Activated naive CD8-positive, alpha-beta T cell treated with anti-CD3 and anti-CD28 coated beads, Interleukin-2, amount 50 U/mL, for 24 hours (primary cell): ENCODE measurements at regions not wholly inside any gene's neighbourhood (a gene's known extent, or its start where the extent isn't known, plus 50 kb on each side); places are given as distances from the start of the nearest gene placed in this dataset.

Source experiments
- ATAC-seq: fragments of 150-1000 bp; cut with Tn5 transposase; one replicate; pipeline ENCODE4 v1.10.0; 2021
- DNase-seq: peaks from one replicate; pipeline ENCODE4 v3.0.0; 2021
- H3K27ac Mint-ChIP-seq: one replicate; pipeline ENCODE4 v1.8.0; 2021; ENCODE audit warnings: mild to moderate bottlenecking, mixed read lengths
- H3K27me3 Mint-ChIP-seq: one replicate; pipeline ENCODE4 v1.8.0; 2021; ENCODE audit warnings: mixed read lengths
- H3K36me3 Mint-ChIP-seq: one replicate; pipeline ENCODE4 v1.8.0; 2021; ENCODE audit warnings: low read depth, mixed read lengths
- H3K4me1 Mint-ChIP-seq: one replicate; pipeline ENCODE4 v1.8.0; 2021; ENCODE audit warnings: mixed read lengths
- H3K4me3 Mint-ChIP-seq: one replicate; pipeline ENCODE4 v1.8.0; 2021; ENCODE audit warnings: mild to moderate bottlenecking, moderate library complexity, mixed read lengths
- H3K9me3 Mint-ChIP-seq: one replicate; pipeline ENCODE4 v1.8.0; 2021; ENCODE audit warnings: mixed read lengths

GRCh38 chr11:69545976-69546617, 64.6 kb downstream of the LINC01488 start:
- peak; percentile 9 for ATAC-seq
- Mint-ChIP-seq H3K27ac (no peak overlapping the region), H3K27me3 (peaks cover 29% of the 10 kb centered on the region), H3K36me3 (peaks cover 11% of the 10 kb centered on the region), H3K4me1 (peaks cover 21% of the 10 kb centered on the region), H3K4me3 (no peak overlapping the region), H3K9me3 (peaks cover 18% of the 10 kb centered on the region)
- DNase-seq, result no peak

GRCh38 chr11:69546735-69547370, 65.4 kb downstream of the LINC01488 start:
- peaks cover 23% of the 10 kb centered on the region for H3K9me3 Mint-ChIP-seq
- peak overlapping the region; percentile 42 for H3K27ac Mint-ChIP-seq
- H3K4me1 Mint-ChIP-seq, result peaks cover 21% of the 10 kb centered on the region
- H3K4me3 Mint-ChIP-seq, result peak overlapping the region; percentile 60
- H3K27me3 Mint-ChIP-seq, result peaks cover 29% of the 10 kb centered on the region
- H3K36me3 Mint-ChIP-seq, result peaks cover 12% of the 10 kb centered on the region
- DNase-seq (peak; percentile 45), ATAC-seq (peak; percentile 86)

- Mint-ChIP-seq H3K4me3 (no peak overlapping the region), H3K4me1 (peaks cover 19% of the 10 kb centered on the region), H3K27ac (no peak overlapping the region), H3K36me3 (peaks cover 12% of the 10 kb centered on the region), H3K27me3 (peaks cover 15% of the 10 kb centered on the region), H3K9me3 (peaks cover 27% of the 10 kb centered on the region)
- no peak for ATAC-seq
- DNase-seq, result no peak
Measured at GRCh38 chr11:69550846-69551245, 69.4 kb downstream of the LINC01488 start.

GRCh38 chr11:69551963-69552362, 70.5 kb downstream of the LINC01488 start:
- Mint-ChIP-seq H3K36me3 (peaks cover 12% of the 10 kb centered on the region), H3K9me3 (peaks cover 27% of the 10 kb centered on the region), H3K27ac (no peak overlapping the region), H3K27me3 (peaks cover 15% of the 10 kb centered on the region), H3K4me3 (no peak overlapping the region), H3K4me1 (peaks cover 11% of the 10 kb centered on the region)
- no peak for ATAC-seq
- DNase-seq, result no peak

- no peak for DNase-seq
- peaks cover 12% of the 10 kb centered on the region for H3K36me3 Mint-ChIP-seq
- H3K9me3 Mint-ChIP-seq, result peaks cover 27% of the 10 kb centered on the region
- H3K27ac Mint-ChIP-seq, result no peak overlapping the region
- ATAC-seq, result no peak
- peaks cover 4% of the 10 kb centered on the region for H3K4me1 Mint-ChIP-seq
- H3K27me3 Mint-ChIP-seq, result peaks cover 16% of the 10 kb centered on the region
- H3K4me3 Mint-ChIP-seq, result no peak overlapping the region
Measured at GRCh38 chr11:69552951-69553350, 71.5 kb downstream of the LINC01488 start.

GRCh38 chr11:69553416-69554357, 72.2 kb downstream of the LINC01488 start:
- H3K9me3 Mint-ChIP-seq, result peaks cover 24% of the 10 kb centered on the region

GRCh38 chr11:69554849-69555248, 73.4 kb downstream of the LINC01488 start:
- Mint-ChIP-seq H3K4me3 (no peak overlapping the region), H3K4me1 (peaks cover 21% of the 10 kb centered on the region), H3K27me3 (peaks cover 10% of the 10 kb centered on the region), H3K27ac (no peak overlapping the region), H3K36me3 (peaks cover 5% of the 10 kb centered on the region), H3K9me3 (peaks cover 13% of the 10 kb centered on the region)
- ATAC-seq, result no peak
- DNase-seq, result no peak

More at GRCh38 chr11:69553416-69554357, 72.2 kb downstream of the LINC01488 start:
- ATAC-seq (no peak), DNase-seq (no peak)
- Mint-ChIP-seq H3K27me3 (peaks cover 11% of the 10 kb centered on the region), H3K27ac (no peak overlapping the region), H3K4me3 (no peak overlapping the region), H3K4me1 (peaks cover 11% of the 10 kb centered on the region), H3K36me3 (peaks cover 11% of the 10 kb centered on the region)

GRCh38 chr11:69557266-69557665, 75.8 kb downstream of the LINC01488 start:
- peaks cover 21% of the 10 kb centered on the region for H3K4me1 Mint-ChIP-seq
- no peak overlapping the region for H3K27ac Mint-ChIP-seq
- H3K9me3 Mint-ChIP-seq, result peaks cover 9% of the 10 kb centered on the region
- DNase-seq, result no peak
- peaks cover 2% of the 10 kb centered on the region for H3K36me3 Mint-ChIP-seq
- H3K4me3 Mint-ChIP-seq, result no peak overlapping the region
- H3K27me3 Mint-ChIP-seq, result peaks cover 26% of the 10 kb centered on the region
- no peak for ATAC-seq

- no peak for DNase-seq
- peak; percentile 71 for ATAC-seq
- Mint-ChIP-seq H3K4me3 (peak overlapping the region; percentile 12), H3K4me1 (peaks cover 21% of the 10 kb centered on the region), H3K9me3 (peaks cover 13% of the 10 kb centered on the region), H3K27me3 (peaks cover 29% of the 10 kb centered on the region), H3K36me3 (peaks cover 2% of the 10 kb centered on the region), H3K27ac (peak overlapping the region; percentile 29)
Measured at GRCh38 chr11:69558519-69558941, 77.1 kb downstream of the LINC01488 start.

- no peak overlapping the region for H3K4me3 Mint-ChIP-seq
- peaks cover 29% of the 10 kb centered on the region for H3K27me3 Mint-ChIP-seq
- DNase-seq, result no peak
- H3K27ac Mint-ChIP-seq, result no peak overlapping the region
- H3K36me3 Mint-ChIP-seq, result peaks cover 2% of the 10 kb centered on the region
- no peak for ATAC-seq
- H3K4me1 Mint-ChIP-seq, result peaks cover 21% of the 10 kb centered on the region
- H3K9me3 Mint-ChIP-seq, result peaks cover 13% of the 10 kb centered on the region
Measured at GRCh38 chr11:69559181-69559580, 77.7 kb downstream of the LINC01488 start.

GRCh38 chr11:69560141-69560790, 78.8 kb downstream of the LINC01488 start:
- no peak overlapping the region for H3K27ac Mint-ChIP-seq
- H3K4me1 Mint-ChIP-seq, result peaks cover 21% of the 10 kb centered on the region
- peaks cover 13% of the 10 kb centered on the region for H3K9me3 Mint-ChIP-seq
- peaks cover 2% of the 10 kb centered on the region for H3K36me3 Mint-ChIP-seq
- ATAC-seq (no peak), DNase-seq (no peak)
- peaks cover 25% of the 10 kb centered on the region for H3K27me3 Mint-ChIP-seq
- H3K4me3 Mint-ChIP-seq, result no peak overlapping the region

GRCh38 chr11:69562302-69562701, 78.7 kb upstream of the CCND1 start:
- Mint-ChIP-seq H3K27ac (no peak overlapping the region), H3K9me3 (peaks cover 13% of the 10 kb centered on the region), H3K4me1 (peaks cover 19% of the 10 kb centered on the region), H3K4me3 (no peak overlapping the region), H3K27me3 (peaks cover 31% of the 10 kb centered on the region), H3K36me3 (peaks cover 2% of the 10 kb centered on the region)
- DNase-seq (no peak), ATAC-seq (no peak)

- Mint-ChIP-seq H3K27ac (no peak overlapping the region), H3K4me1 (peaks cover 19% of the 10 kb centered on the region), H3K9me3 (peaks cover 13% of the 10 kb centered on the region), H3K4me3 (no peak overlapping the region), H3K27me3 (peaks cover 31% of the 10 kb centered on the region), H3K36me3 (peaks cover 2% of the 10 kb centered on the region)
- DNase-seq (no peak), ATAC-seq (no peak)
Measured at GRCh38 chr11:69562816-69563215, 78.1 kb upstream of the CCND1 start.

- H3K27me3 Mint-ChIP-seq, result peaks cover 33% of the 10 kb centered on the region
- no peak overlapping the region for H3K27ac Mint-ChIP-seq
- H3K9me3 Mint-ChIP-seq, result peaks cover 13% of the 10 kb centered on the region
- H3K36me3 Mint-ChIP-seq, result peaks cover 2% of the 10 kb centered on the region
- no peak overlapping the region for H3K4me3 Mint-ChIP-seq
- ATAC-seq (no peak), DNase-seq (no peak)
- peaks cover 14% of the 10 kb centered on the region for H3K4me1 Mint-ChIP-seq
Measured at GRCh38 chr11:69563306-69563705, 77.7 kb upstream of the CCND1 start.
